GM23338 (cell line): ENCODE measurements at regions not wholly inside any gene's neighbourhood (a gene's known extent, or its start where the extent isn't known, plus 50 kb on each side); places are given as distances from the start of the nearest gene placed in this dataset.

Source experiments
- ATAC-seq: fragments of 200-7000 bp; cut with Tn5 transposase; 3 replicates; pipeline ENCODE4 v1.9.1; 2020
- DNase-seq: peaks from one replicate; pipeline ENCODE4 v3.0.0-alpha.2; 2015; ENCODE audit warnings: low spot score
- H2AFZ ChIP-seq: fragments of 200-600 bp; sonication (generic); 2 replicates; pipeline ENCODE4 v1.8.0; 2016; ENCODE audit warnings: antibody characterized with exemption, mild to moderate bottlenecking, moderate library complexity
- H3F3A ChIP-seq: fragments of 200-600 bp; sonication (generic); replicated peaks from 2 replicates; pipeline ENCODE4 v1.8.0; 2017; ENCODE audit warnings: antibody characterized with exemption, mixed run types, low read depth
- H3K27ac ChIP-seq: fragments of 200-600 bp; sonication (generic); 2 replicates; pipeline ENCODE4 v1.6.1; 2016; ENCODE audit warnings: low read depth
- H3K27me3 ChIP-seq: fragments of 200-600 bp; sonication (generic); 2 replicates; pipeline ENCODE4 v1.8.0; 2016; ENCODE audit warnings: mild to moderate bottlenecking, mixed run types, moderate library complexity; ENCODE audit not compliant: insufficient read depth
- H3K36me3 ChIP-seq: fragments of 200-600 bp; sonication (generic); 2 replicates; pipeline ENCODE4 v1.8.0; 2016; ENCODE audit warnings: mild to moderate bottlenecking; ENCODE audit not compliant: insufficient read depth
- H3K4me1 ChIP-seq: fragments of 200-600 bp; sonication (generic); 2 replicates; pipeline ENCODE4 v1.8.0; 2016; ENCODE audit warnings: mild to moderate bottlenecking, moderate library complexity; ENCODE audit not compliant: insufficient read depth
- H3K4me2 ChIP-seq: fragments of 200-600 bp; sonication (generic); 2 replicates; pipeline ENCODE4 v1.7.1; 2017; ENCODE audit warnings: mixed run types
- H3K4me3 ChIP-seq: fragments of 200-600 bp; sonication (generic); 2 replicates; pipeline ENCODE4 v1.6.1; 2016; ENCODE audit warnings: mixed run types
- H3K79me2 ChIP-seq: fragments of 200-600 bp; sonication (generic); replicated peaks from 2 replicates; pipeline ENCODE4 v1.8.0; 2017; ENCODE audit warnings: mild to moderate bottlenecking; ENCODE audit not compliant: insufficient read depth
- H3K9me2 ChIP-seq: fragments of 200-600 bp; sonication (generic); 2 replicates; pipeline ENCODE4 v1.8.0; 2017; ENCODE audit not compliant: insufficient read depth
- H4K20me1 ChIP-seq: fragments of 200-600 bp; sonication (generic); replicated peaks from 2 replicates; pipeline ENCODE4 v1.8.0; 2017; ENCODE audit warnings: mild to moderate bottlenecking; ENCODE audit not compliant: insufficient read depth
- H3K27ac Mint-ChIP-seq: 2 replicates; pipeline ENCODE4 v1.8.0; 2020; ENCODE audit warnings: inconsistent platforms, mild to moderate bottlenecking, moderate library complexity, mixed read lengths
- H3K27me3 Mint-ChIP-seq: 3 replicates; pipeline ENCODE4 v1.8.0; 2022; ENCODE audit warnings: low read depth, mild to moderate bottlenecking, moderate library complexity, mixed read lengths, inconsistent platforms; ENCODE audit not compliant: insufficient read depth, poor library complexity
- H3K36me3 Mint-ChIP-seq: 3 replicates; pipeline ENCODE4 v1.8.0; 2021; ENCODE audit warnings: low read depth, mild to moderate bottlenecking, inconsistent platforms, moderate library complexity, mixed read lengths
- H3K4me1 Mint-ChIP-seq: 3 replicates; pipeline ENCODE4 v1.8.0; 2020; ENCODE audit warnings: mild to moderate bottlenecking, inconsistent platforms, mixed read lengths
- H3K4me3 Mint-ChIP-seq: 3 replicates; pipeline ENCODE4 v1.8.0; 2021; ENCODE audit warnings: moderate library complexity, mild to moderate bottlenecking, inconsistent platforms, mixed read lengths
- H3K9me3 Mint-ChIP-seq: 3 replicates; pipeline ENCODE4 v1.8.0; 2020; ENCODE audit warnings: moderate library complexity, mild to moderate bottlenecking, inconsistent platforms, mixed read lengths
- CREB1 ChIP-seq: fragments of 250-450 bp; sonication (Bioruptor Pico); IDR thresholded peaks from 2 replicates; pipeline ENCODE4 v1.5.0; 2020; ENCODE audit warnings: low read depth, mild to moderate bottlenecking, moderate library complexity
- CTCF ChIP-seq, 2 experiments: fragments of 200-600 bp in 1 of 2; sonication (generic) in 1 of 2; conservative IDR thresholded peaks; 2 replicates each; pipeline versions ENCODE4 v1.5.1 to v1.6.1; 2016 to 2017; ENCODE audit warnings: antibody characterized with exemption in 2 of 2, low read depth in 2 of 2, mild to moderate bottlenecking in 2 of 2, moderate library complexity in 1 of 2
- EZH2 ChIP-seq: fragments of 200-600 bp; sonication (generic); IDR thresholded peaks from one replicate; pipeline ENCODE4 v1.8.0; 2017; ENCODE audit warnings: antibody characterized with exemption, mild to moderate bottlenecking, low read depth; ENCODE audit not compliant: unreplicated experiment
- JUNB ChIP-seq: IDR thresholded peaks from one replicate; pipeline ENCODE4 v1.6.1; 2016; ENCODE audit warnings: antibody characterized with exemption; ENCODE audit not compliant: unreplicated experiment
- NANOG ChIP-seq: IDR thresholded peaks from 2 replicates; pipeline ENCODE4 v1.6.1; 2016; ENCODE audit warnings: antibody characterized with exemption, borderline replicate concordance
- POLR2AphosphoS5 ChIP-seq: IDR thresholded peaks from 2 replicates; pipeline ENCODE4 v1.6.1; 2016; ENCODE audit warnings: antibody characterized with exemption, low read depth
- REST ChIP-seq: IDR thresholded peaks from one replicate; pipeline ENCODE4 v1.6.1; 2018; ENCODE audit warnings: antibody characterized with exemption; ENCODE audit not compliant: unreplicated experiment
- STAT1 ChIP-seq: IDR thresholded peaks from one replicate; pipeline ENCODE4 v1.6.1; 2016; ENCODE audit warnings: antibody characterized with exemption; ENCODE audit not compliant: unreplicated experiment
- ZNF114 ChIP-seq: fragments of 250-450 bp; sonication (Bioruptor Pico); IDR thresholded peaks from 2 replicates; pipeline ENCODE4 v1.5.0; 2020; ENCODE audit warnings: mild to moderate bottlenecking, moderate library complexity
- ZNF331 ChIP-seq: fragments of 250-450 bp; sonication (Bioruptor Pico); IDR thresholded peaks from 2 replicates; pipeline ENCODE4 v1.5.0; 2020; ENCODE audit warnings: low read depth, mild to moderate bottlenecking, moderate library complexity
- ZNF462 ChIP-seq: fragments of 250-450 bp; sonication (Bioruptor Pico); IDR thresholded peaks from 2 replicates; pipeline ENCODE4 v1.5.0; 2020; ENCODE audit warnings: mild to moderate bottlenecking, moderate library complexity

DNA sequence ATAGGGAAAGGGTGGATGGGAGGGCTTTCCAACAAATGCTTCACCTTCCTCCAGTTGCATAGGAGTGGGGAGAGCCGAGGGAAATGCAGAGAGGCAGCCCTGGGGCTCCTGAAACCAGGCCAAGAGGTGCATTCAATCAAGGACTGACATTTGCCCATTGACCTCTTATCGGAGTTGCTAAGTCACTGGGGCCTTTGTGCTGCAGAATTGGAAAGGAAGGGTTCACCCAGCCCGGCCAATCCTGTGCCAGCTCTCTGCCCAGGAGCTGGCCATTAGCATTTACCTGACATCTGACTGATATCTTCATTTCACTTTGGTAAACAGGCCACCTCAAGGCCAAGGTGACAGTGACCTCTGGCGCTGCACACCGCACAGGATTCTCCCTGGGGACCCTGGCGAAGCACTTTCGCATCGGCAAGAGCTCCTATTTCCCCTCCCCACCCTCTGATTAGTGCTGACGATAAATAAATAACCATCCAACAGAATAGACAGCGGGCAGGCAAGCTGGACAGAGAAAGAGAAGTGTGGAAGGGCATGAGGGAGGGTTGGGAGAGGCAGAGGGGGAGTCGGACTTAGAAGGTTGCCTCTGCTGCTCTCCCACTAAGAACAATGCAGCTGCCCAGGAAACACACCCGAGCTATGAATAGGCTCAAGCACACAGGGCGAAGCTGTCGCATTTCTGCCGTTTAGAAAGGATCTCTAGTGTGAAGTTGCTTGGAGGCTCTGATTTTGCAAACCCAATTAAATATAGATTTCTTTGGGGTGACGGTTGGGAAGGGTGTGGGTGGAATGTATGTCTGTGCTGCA is 57.0 kb upstream of the BOD1 start:
- Mint-ChIP-seq H3K27ac (peak overlapping the region; percentile 39; the same call in 1 of the 2 replicates), H3K4me1 (peaks cover 45% of the 10 kb centered on the region)

More for the DNA sequence above, 57.0 kb upstream of the BOD1 start:
- H3K9me2 ChIP-seq, result peaks cover 5% of the 10 kb centered on the region; the same call in 1 of the 2 replicates
- no peaks in the 10 kb centered on the region for H4K20me1 ChIP-seq
- H3F3A ChIP-seq, result peaks cover 30% of the 10 kb centered on the region
- no peaks in the 10 kb centered on the region for H3K27me3 ChIP-seq
- H2AFZ ChIP-seq, result no peak overlapping the region
- peaks cover 37% of the 10 kb centered on the region for H3K4me1 ChIP-seq
- no peak overlapping the region for H3K27ac ChIP-seq
- Mint-ChIP-seq H3K27me3 (peaks cover 26% of the 10 kb centered on the region), H3K4me3 (no peak overlapping the region), H3K9me3 (peaks cover 67% of the 10 kb centered on the region), H3K36me3 (peaks cover 79% of the 10 kb centered on the region)
- H3K36me3 ChIP-seq, result peaks cover 11% of the 10 kb centered on the region; the same call in 1 of the 2 replicates
- H3K4me3 ChIP-seq, result no peak overlapping the region
- ATAC-seq, result no peak
- H3K4me2 ChIP-seq, result no peak overlapping the region
- DNase-seq, result no peak
- no peak for TF ChIP-seq CTCF (conservative IDR thresholded peaks at IDR 0.05; ENCODE audit: low read depth in 2 of 2)
- no peak for TF ChIP-seq ZNF114 (CRISPR knock-in tag)
- no peak for TF ChIP-seq STAT1
- no peak for TF ChIP-seq CREB1 (CRISPR knock-in tag)
- no peak for TF ChIP-seq ZNF462 (CRISPR knock-in tag)
- TF ChIP-seq JUNB, result no peak
- TF ChIP-seq ZNF331, result no peak
- no peak for TF ChIP-seq POLR2AphosphoS5
- TF ChIP-seq NANOG, result no peak
- no peak for TF ChIP-seq REST
- TF ChIP-seq EZH2, result no peak
- no peaks in the 10 kb centered on the region; the same call in 1 of the 2 replicates for H3K79me2 ChIP-seq
